Choroid plexus epithelial cell (primary cell): ENCODE measurements at regions not wholly inside any gene's neighbourhood (a gene's known extent, or its start where the extent isn't known, plus 50 kb on each side); places are given as distances from the start of the nearest gene placed in this dataset.

Experiments
- DNase-seq: peaks from one replicate; pipeline ENCODE4 v3.0.0-alpha.2; 2010; ENCODE audit warnings: low read depth
- H3K4me3 ChIP-seq: 2 replicates; pipeline ENCODE4 v1.5.1; 2011; ENCODE audit warnings: low read depth, mild to moderate bottlenecking, control low read depth, low read length, moderate library complexity
- CTCF ChIP-seq: conservative IDR thresholded peaks from 2 replicates; pipeline ENCODE4 v1.5.1; 2011; ENCODE audit warnings: low read depth, mild to moderate bottlenecking, control low read depth, inconsistent platforms, low read length, moderate library complexity

GRCh38 chr21:31538816-31539215 is 120.7 kb upstream of the SOD1 start:
- no peak overlapping the region for H3K4me3 ChIP-seq
- no peak for TF ChIP-seq CTCF
- DNase-seq = no peak

GRCh38 chr21:31537872-31538576 is 121.5 kb upstream of the SOD1 start:
- DNase-seq = no peak
- TF ChIP-seq CTCF = peak; percentile 35
- H3K4me3 ChIP-seq = no peak overlapping the region

- no peak for TF ChIP-seq CTCF
- no peak for DNase-seq
- H3K4me3 ChIP-seq = no peak overlapping the region
These were observed 123.4 kb upstream of the SOD1 start for GRCh38 chr21:31536138-31536537.

- H3K4me3 ChIP-seq = no peak overlapping the region
- no peak for DNase-seq
- no peak for TF ChIP-seq CTCF
These were observed 127.5 kb upstream of the SOD1 start for GRCh38 chr21:31531967-31532366.

- peak; percentile 26 for DNase-seq
- no peak for TF ChIP-seq CTCF
- H3K4me3 ChIP-seq = no peak overlapping the region
These were observed 128.4 kb upstream of the SOD1 start for GRCh38 chr21:31530897-31531705.

- DNase-seq = no peak
- no peak for TF ChIP-seq CTCF
- H3K4me3 ChIP-seq = no peak overlapping the region
These were observed 129.1 kb upstream of the SOD1 start for GRCh38 chr21:31530364-31530763.
